ENCODE measurements at regions not wholly inside any gene's neighbourhood (a gene's known extent, or its start where the extent isn't known, plus 50 kb on each side); places are given as distances from the start of the nearest gene placed in this dataset.
"Not testable (repeated sequence)": the region's sequence is repeated elsewhere in the genome, so short reads cannot be mapped to it uniquely, and the experiment has no call there.

GRCh38 chr14:44609876-44610510 is 102.9 kb upstream of the FSCB start:
- no peak for DNase-seq

GRCh38 chr14:44609201-44609600 is 102.1 kb upstream of the FSCB start:
- DNase-seq = no peak

- no peak for DNase-seq
Measured at GRCh38 chr14:44607701-44608100, 100.6 kb upstream of the FSCB start.

- no peak for DNase-seq
Measured at GRCh38 chr14:44606576-44606975, 99.5 kb upstream of the FSCB start.

- not testable (repeated sequence) for DNase-seq
Measured at GRCh38 chr14:44601266-44601665, 94.2 kb upstream of the FSCB start.

- DNase-seq = no peak
Measured at GRCh38 chr14:44589180-44589579, 82.1 kb upstream of the FSCB start.

- no peak for DNase-seq
Measured at GRCh38 chr14:44586910-44587309, 79.8 kb upstream of the FSCB start.

GRCh38 chr14:44576356-44576755 is 69.3 kb upstream of the FSCB start:
- no peak for DNase-seq

GRCh38 chr14:44567997-44568396 is 60.9 kb upstream of the FSCB start:
- no peak for DNase-seq

- no peak for DNase-seq
Measured at GRCh38 chr14:44565968-44566367, 58.9 kb upstream of the FSCB start.

- no peak for DNase-seq
Measured at GRCh38 chr14:44564908-44565307, 57.8 kb upstream of the FSCB start.

All from NCI-H526 (cell line).